H4 (cell line): ENCODE measurements at regions not wholly inside any gene's neighbourhood (a gene's known extent, or its start where the extent isn't known, plus 50 kb on each side); places are given as distances from the start of the nearest gene placed in this dataset.

Experiments
- DNase-seq: peaks from one replicate; pipeline ENCODE4 v3.0.0-alpha.2; 2015; ENCODE audit warnings: low spot score

- no peak for DNase-seq
Observed at GRCh38 chr2:18741191-18741590, 151.8 kb upstream of the NT5C1B start.

DNA sequence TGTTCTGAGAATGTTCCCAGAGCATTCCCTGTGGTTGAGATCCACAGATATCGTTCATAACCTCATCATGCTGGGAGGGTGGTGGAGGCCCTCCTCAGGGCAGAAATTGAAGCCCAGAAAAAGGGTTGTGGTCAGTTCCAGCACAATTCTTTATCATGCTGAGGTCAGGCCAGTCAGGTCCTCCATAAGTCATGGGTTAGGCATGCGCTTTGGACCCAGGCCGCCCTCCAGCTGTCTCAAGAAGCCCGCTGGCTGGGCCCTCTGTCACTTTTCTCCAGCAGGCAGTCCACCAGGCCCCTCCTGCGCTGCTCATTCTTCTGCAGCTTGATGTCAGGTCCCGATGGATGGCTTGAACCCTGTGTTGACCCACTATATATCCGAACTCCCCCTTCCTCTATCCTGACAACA, 151.1 kb upstream of the NT5C1B start:
- no peak for DNase-seq

DNA sequence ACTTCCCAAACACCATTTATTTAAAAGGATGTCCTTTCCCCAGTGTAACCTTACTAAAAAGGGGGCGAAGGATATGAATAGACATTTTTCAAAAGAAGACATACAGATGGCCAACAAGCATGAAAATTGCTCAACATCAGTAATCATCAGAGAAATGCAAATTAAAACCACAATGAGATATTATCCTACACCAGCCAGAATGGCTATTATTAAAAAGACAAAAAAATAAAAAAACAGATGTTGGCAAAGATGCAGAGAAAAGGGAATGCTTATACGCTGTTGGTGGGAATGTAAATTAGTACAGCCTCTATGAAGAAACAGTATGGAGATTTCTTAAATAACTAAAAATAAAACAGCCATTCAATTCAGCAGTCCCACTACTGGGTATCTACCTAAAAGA, 142.3 kb upstream of the NT5C1B start:
- DNase-seq: no peak

GRCh38 chr2:18724371-18725145, 135.2 kb upstream of the NT5C1B start:
- DNase-seq: no peak

GRCh38 chr2:18723219-18723618, 133.8 kb upstream of the NT5C1B start:
- no peak for DNase-seq

DNA sequence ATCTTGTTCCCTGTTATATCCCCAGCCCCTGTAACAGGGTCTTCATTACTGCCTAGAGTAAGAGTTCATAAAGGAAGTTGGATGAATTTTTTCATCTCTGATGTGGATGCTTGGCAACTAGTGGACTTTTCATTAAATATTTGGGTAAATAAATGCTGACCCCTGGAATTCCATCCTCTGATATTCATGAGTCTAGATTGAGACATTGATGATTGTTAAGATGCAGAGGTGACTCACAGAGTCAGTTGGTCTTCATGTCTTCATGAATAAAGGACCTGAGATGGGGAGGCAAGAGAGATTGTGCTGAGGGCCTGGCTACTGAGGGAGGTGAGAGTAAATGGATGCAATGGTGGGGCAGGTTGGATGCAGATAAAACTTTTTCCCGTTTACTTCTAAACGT, 132.7 kb upstream of the NT5C1B start:
- no peak for DNase-seq

GRCh38 chr2:18721038-18721922, 131.9 kb upstream of the NT5C1B start:
- no peak for DNase-seq

DNA sequence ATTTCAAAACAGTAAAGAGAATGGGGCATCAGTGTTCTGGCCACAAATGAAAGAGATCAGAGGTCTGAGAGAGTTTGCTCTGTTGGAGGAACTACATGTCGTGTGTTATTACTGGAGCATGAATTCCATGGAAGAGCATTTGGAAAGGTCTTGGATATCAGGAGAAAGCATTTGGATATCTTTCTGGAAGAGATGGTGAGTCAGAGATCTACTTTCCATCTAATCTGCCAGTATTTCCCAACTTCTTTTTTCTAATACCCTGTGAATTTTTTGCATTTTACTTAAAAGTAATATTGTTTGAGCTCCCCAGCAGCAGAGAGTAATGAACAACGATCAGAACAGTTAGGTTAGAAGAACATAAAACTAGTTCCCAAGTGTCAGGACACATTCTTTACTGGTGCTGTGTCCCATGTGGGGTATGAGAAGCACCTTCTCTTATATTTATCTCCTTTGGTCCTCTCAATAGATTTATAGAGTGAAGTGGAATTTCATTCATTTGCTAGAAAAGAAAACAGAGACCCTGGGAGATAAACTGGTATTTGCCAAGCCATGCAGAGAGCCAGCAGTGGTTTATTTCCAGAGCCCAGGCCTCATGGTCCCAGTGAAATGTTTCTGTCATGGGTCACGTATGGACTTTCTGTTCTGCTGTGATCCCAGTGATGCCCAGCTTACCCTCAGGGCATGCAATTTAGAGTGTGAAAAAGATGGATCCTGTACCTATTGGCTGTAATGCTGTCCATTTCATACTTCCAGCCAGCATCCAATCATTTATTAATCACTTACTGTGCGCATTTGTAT, 130.8 kb upstream of the NT5C1B start:
- peak; percentile 30 for DNase-seq

GRCh38 chr2:18708203-18708715, 118.9 kb upstream of the NT5C1B start:
- no peak for DNase-seq

DNA sequence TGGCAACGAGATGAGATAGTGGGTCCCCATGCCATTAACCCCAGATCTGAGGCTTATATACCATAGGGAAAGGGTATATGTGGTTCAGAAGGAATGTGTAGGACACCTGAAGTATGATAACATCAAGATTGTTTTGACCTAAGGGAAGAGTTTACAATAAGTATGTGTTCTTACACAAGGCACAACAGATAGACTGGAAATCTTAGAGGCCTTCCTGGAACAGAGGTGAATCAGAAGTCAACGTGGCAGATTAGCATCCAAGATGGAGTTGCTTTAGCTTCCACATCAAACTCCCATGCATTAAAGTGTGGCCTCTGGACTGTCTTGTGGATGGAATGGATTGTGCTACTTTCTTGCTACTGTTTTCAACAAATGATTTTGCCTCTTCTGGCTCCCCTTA, 116.6 kb upstream of the NT5C1B start:
- no peak for DNase-seq

GRCh38 chr2:18704276-18704675, 114.9 kb upstream of the NT5C1B start:
- no peak for DNase-seq

DNA sequence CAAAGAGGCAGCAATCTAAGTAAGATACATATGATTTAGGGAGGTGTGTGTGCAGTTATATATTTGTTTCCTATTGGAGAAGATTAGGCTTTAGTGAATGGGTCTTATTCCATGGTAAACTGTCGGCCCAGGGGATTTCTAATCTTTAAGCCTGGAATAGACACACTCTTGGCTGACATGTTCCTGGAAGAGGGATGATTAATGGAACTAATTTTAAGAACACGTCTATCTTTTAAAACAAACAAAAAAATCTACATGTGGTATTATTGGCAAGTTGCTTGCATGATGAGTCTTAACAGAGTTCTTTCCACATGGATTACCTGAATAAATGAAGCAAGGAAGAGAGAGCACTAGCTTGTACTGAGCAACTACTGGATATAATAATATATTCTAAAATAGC, 114.2 kb upstream of the NT5C1B start:
- no peak for DNase-seq

DNA sequence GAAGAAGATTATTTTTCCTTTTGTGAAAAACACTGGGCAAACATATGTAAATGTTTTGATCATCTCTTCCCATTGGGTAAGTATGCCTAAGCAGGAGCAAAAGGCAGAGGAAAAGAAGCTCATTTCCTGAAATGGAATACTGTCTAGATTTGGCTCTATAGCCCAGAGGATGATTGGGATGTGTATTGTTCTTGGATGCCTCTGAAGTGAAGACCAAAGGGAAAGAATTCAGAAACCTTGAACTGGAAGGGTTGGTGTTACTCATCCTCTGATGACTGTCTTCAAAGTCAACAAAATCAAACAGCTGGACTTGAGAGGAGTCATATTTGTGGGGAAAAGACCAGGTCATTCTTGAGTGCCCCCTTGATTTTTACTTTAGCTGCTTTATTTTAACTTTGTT, 112.6 kb upstream of the NT5C1B start:
- DNase-seq: no peak

DNA sequence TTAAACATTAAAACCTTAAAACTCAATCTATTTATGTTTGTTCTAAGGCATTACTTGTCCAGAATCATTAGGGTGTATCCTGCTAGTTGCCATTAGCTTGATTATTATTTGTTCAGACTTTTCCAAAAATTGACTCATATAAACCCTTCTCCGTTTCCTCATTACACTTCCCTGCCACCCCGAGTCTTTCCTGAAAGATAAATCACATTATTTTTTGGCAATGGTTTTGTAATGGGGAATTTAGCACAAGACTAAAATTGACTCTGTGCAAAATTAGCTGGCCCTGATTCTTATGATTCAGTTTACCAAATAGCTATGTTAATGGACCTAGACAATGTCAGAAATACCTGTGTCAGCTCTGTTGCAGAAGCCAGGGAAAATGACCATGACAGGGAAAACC, 112.2 kb upstream of the NT5C1B start:
- DNase-seq: no peak

- DNase-seq: no peak
Observed at GRCh38 chr2:18690342-18690741, 101.0 kb upstream of the NT5C1B start.

- peak; percentile 77 for DNase-seq
Observed at GRCh38 chr2:18684206-18685038, 95.1 kb upstream of the NT5C1B start.

GRCh38 chr2:18682681-18683080, 93.3 kb upstream of the NT5C1B start:
- DNase-seq: no peak

- no peak for DNase-seq
Observed at GRCh38 chr2:18677280-18677679, 87.9 kb upstream of the NT5C1B start.

- DNase-seq: no peak
Observed at GRCh38 chr2:18674309-18674708, 84.9 kb upstream of the NT5C1B start.

GRCh38 chr2:18671363-18671762, 82.0 kb upstream of the NT5C1B start:
- no peak for DNase-seq

DNA sequence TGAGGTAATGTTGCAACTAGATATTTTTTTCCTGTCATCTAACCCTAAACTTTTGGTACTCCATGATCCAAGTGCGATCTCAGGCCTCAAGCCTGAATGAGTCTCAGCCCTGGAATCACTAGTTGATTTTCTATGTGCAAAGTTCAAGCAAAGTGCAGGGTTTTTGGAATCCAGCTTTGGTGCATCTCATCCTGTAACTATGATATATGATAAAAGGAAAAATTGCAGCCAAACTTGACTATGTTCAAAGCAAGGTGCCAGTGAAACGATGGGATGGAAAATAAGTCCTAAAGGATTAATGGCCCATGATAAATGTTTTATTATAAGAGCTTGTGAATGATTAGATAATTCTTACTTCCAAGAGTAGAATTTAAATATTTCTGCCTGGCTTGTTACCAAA, 78.9 kb upstream of the NT5C1B start:
- no peak for DNase-seq
